Stimulated activated naive CD4-positive, alpha-beta T cell (primary cell): ENCODE measurements at regions not wholly inside any gene's neighbourhood (a gene's known extent, or its start where the extent isn't known, plus 50 kb on each side); places are given as distances from the start of the nearest gene placed in this dataset.
"Not testable (repeated sequence)": the region's sequence is repeated elsewhere in the genome, so short reads cannot be mapped to it uniquely, and the experiment has no call there.

Experiments
- DNase-seq, 6 experiments: peaks; one replicate each; lab custom pipeline; 2025; lab: John Stamatoyannopoulos, UW

GRCh38 chr5:82551192-82551591 lies 273.0 kb upstream of the RPS23 start:
- no peak for DNase-seq

- no peak for DNase-seq
Measured at GRCh38 chr5:82549263-82549662, 271.1 kb upstream of the RPS23 start.

GRCh38 chr5:82544004-82544403 lies 265.9 kb upstream of the RPS23 start:
- no peak for DNase-seq

GRCh38 chr5:82540301-82540700 lies 262.1 kb upstream of the RPS23 start:
- no peak for DNase-seq

GRCh38 chr5:82538339-82539034 lies 260.3 kb upstream of the RPS23 start:
- DNase-seq = no peak

GRCh38 chr5:82537687-82538306 lies 259.6 kb upstream of the RPS23 start:
- no peak for DNase-seq

- DNase-seq = no peak
Measured at GRCh38 chr5:82534986-82535385, 256.8 kb upstream of the RPS23 start.

GRCh38 chr5:82532075-82532474 lies 253.9 kb upstream of the RPS23 start:
- DNase-seq = not testable (repeated sequence)

- no peak for DNase-seq
Measured at GRCh38 chr5:82526540-82526939, 248.4 kb upstream of the RPS23 start.

GRCh38 chr5:82525626-82526025 lies 247.5 kb upstream of the RPS23 start:
- DNase-seq = no peak

- no peak for DNase-seq
Measured at GRCh38 chr5:82523633-82524032, 245.5 kb upstream of the RPS23 start.

GRCh38 chr5:82522897-82523296 lies 244.7 kb upstream of the RPS23 start:
- DNase-seq = no peak

- no peak for DNase-seq
Measured at GRCh38 chr5:82521431-82522051, 243.4 kb upstream of the RPS23 start.

GRCh38 chr5:82519558-82519957 lies 241.4 kb upstream of the RPS23 start:
- DNase-seq = no peak

- DNase-seq = no peak
Measured at GRCh38 chr5:82517544-82518075, 239.5 kb upstream of the RPS23 start.

GRCh38 chr5:82513738-82514137 lies 235.6 kb upstream of the RPS23 start:
- DNase-seq = no peak

- no peak for DNase-seq
Measured at GRCh38 chr5:82512025-82512424, 233.9 kb upstream of the RPS23 start.

- DNase-seq = no peak
Measured at GRCh38 chr5:82511134-82511533, 233.0 kb upstream of the RPS23 start.

GRCh38 chr5:82509762-82510161 lies 231.6 kb upstream of the RPS23 start:
- DNase-seq = no peak

- not testable (repeated sequence) for DNase-seq
Measured at GRCh38 chr5:82506390-82506789, 228.2 kb upstream of the RPS23 start.

GRCh38 chr5:82499725-82500244 lies 221.6 kb upstream of the RPS23 start:
- DNase-seq = no peak

- DNase-seq = no peak
Measured at GRCh38 chr5:82497242-82497641, 219.1 kb upstream of the RPS23 start.

GRCh38 chr5:82494942-82495341 lies 216.8 kb upstream of the RPS23 start:
- no peak for DNase-seq
